Left lung (tissue), 4 donors: ENCODE measurements at regions not wholly inside any gene's neighbourhood (a gene's known extent, or its start where the extent isn't known, plus 50 kb on each side); places are given as distances from the start of the nearest gene placed in this dataset.

ENCODE experiments used
- ATAC-seq: fragments of 200-7000 bp; cut with Tn5 transposase; one replicate; pipeline ENCODE4 v1.9.1; 2020; ENCODE audit warnings: moderate library complexity
- DNase-seq, 4 donors: peaks; one replicate each; pipeline ENCODE4 v3.0.0-alpha.2; 2013 to 2020
- H3K27ac ChIP-seq, 2 donors: fragments of 200-600 bp; sonication (generic) in 1 of 2; one replicate each; pipeline versions ENCODE4 v1.5.0 to v1.8.0; 2020 to 2021
- H3K27me3 ChIP-seq, 2 donors: fragments of 200-600 bp; sonication (generic) in 1 of 2; one replicate each; pipeline versions ENCODE4 v1.5.0 to v1.8.0; 2020 to 2021
- H3K36me3 ChIP-seq, 2 donors: fragments of 200-600 bp; sonication (generic) in 1 of 2; one replicate each; pipeline versions ENCODE4 v1.5.0 to v1.8.0; 2020 to 2021
- H3K4me1 ChIP-seq, 2 donors: fragments of 200-600 bp; one replicate each; pipeline ENCODE4 v1.8.0; 2021
- H3K4me3 ChIP-seq, 2 donors: fragments of 200-600 bp; sonication (generic) in 1 of 2; one replicate each; pipeline versions ENCODE4 v1.5.0 to v1.8.0; 2020 to 2021; ENCODE audit warnings: mild to moderate bottlenecking in 1 of 2
- H3K9me3 ChIP-seq, 2 donors: fragments of 200-600 bp; sonication (generic) in 1 of 2; one replicate each; pipeline versions ENCODE4 v1.5.0 to v1.8.0; 2020 to 2021
- CTCF ChIP-seq, 2 donors: fragments of 200-600 bp; sonication (generic) in 1 of 2; IDR thresholded peaks; one replicate each; pipeline versions ENCODE4 v1.5.0 to v1.8.0; 2021; ENCODE audit warnings: antibody characterized with exemption in 2 of 2
- intact Hi-C, 2 donors: fragments of 100-400 bp; cut with DNase I; formaldehyde crosslinking; loops; one replicate each; pipeline versions ENCODE4 v1.11.2 to v1.14.2; 2022
- donor health status: DM: no; HTN: yes; CAD: no.
- donor health status: DM: no; HTN: no; CAD: no.

GRCh38 chr18:7452331-7452730, 114.8 kb upstream of the PTPRM start:
- H3K4me3 ChIP-seq, result no peak overlapping the region
- DNase-seq (peak in 1 of 4 donors; percentile 16), ATAC-seq (peak; percentile 95)
- no peaks in the 10 kb centered on the region for H3K36me3 ChIP-seq
- no peak overlapping the region for H3K27ac ChIP-seq
- no peaks in the 10 kb centered on the region for H3K27me3 ChIP-seq
- TF ChIP-seq CTCF (IDR thresholded peaks at IDR 0.05), result peak; percentile 54 to 63
- no peaks in the 10 kb centered on the region for H3K4me1 ChIP-seq
- intact Hi-C loops, result no loop called here
- H3K9me3 ChIP-seq, result no peaks in the 10 kb centered on the region

GRCh38 chr18:7454429-7454828, 112.7 kb upstream of the PTPRM start:
- H3K27me3 ChIP-seq, result no peaks in the 10 kb centered on the region
- no peak overlapping the region for H3K27ac ChIP-seq
- no peak for DNase-seq
- H3K36me3 ChIP-seq, result no peaks in the 10 kb centered on the region
- H3K9me3 ChIP-seq, result no peaks in the 10 kb centered on the region
- H3K4me3 ChIP-seq, result no peak overlapping the region
- no peaks in the 10 kb centered on the region for H3K4me1 ChIP-seq
- intact Hi-C loops, result no loop called here
- no peak for ATAC-seq
- TF ChIP-seq CTCF (IDR thresholded peaks at IDR 0.05), result no peak

GRCh38 chr18:7456376-7456775, 110.7 kb upstream of the PTPRM start:
- no peaks in the 10 kb centered on the region for H3K27me3 ChIP-seq
- no peaks in the 10 kb centered on the region for H3K9me3 ChIP-seq
- DNase-seq (no peak), ATAC-seq (no peak)
- no peak for TF ChIP-seq CTCF (IDR thresholded peaks at IDR 0.05)
- no peak overlapping the region for H3K27ac ChIP-seq
- H3K36me3 ChIP-seq, result no peaks in the 10 kb centered on the region
- no peak overlapping the region for H3K4me3 ChIP-seq
- intact Hi-C loops, result no loop called here
- H3K4me1 ChIP-seq, result no peaks in the 10 kb centered on the region

GRCh38 chr18:7457262-7457661, 109.9 kb upstream of the PTPRM start:
- no peak for DNase-seq
- no peak overlapping the region for H3K27ac ChIP-seq
- no peaks in the 10 kb centered on the region for H3K4me1 ChIP-seq
- ATAC-seq, result no peak
- intact Hi-C loops, result no loop called here
- H3K36me3 ChIP-seq, result no peaks in the 10 kb centered on the region
- TF ChIP-seq CTCF (IDR thresholded peaks at IDR 0.05), result no peak
- H3K4me3 ChIP-seq, result no peak overlapping the region
- H3K9me3 ChIP-seq, result no peaks in the 10 kb centered on the region
- no peaks in the 10 kb centered on the region for H3K27me3 ChIP-seq

GRCh38 chr18:7458884-7459283, 108.2 kb upstream of the PTPRM start:
- ATAC-seq, result no peak
- no peak for DNase-seq
- intact Hi-C loops, result no loop called here

More at GRCh38 chr18:7458884-7459283, 108.2 kb upstream of the PTPRM start:
- no peak for TF ChIP-seq CTCF (IDR thresholded peaks at IDR 0.05)
- H3K36me3 ChIP-seq, result no peaks in the 10 kb centered on the region
- no peak overlapping the region for H3K4me3 ChIP-seq
- H3K27me3 ChIP-seq, result no peaks in the 10 kb centered on the region
- H3K27ac ChIP-seq, result no peak overlapping the region
- H3K9me3 ChIP-seq, result no peaks in the 10 kb centered on the region
- H3K4me1 ChIP-seq, result no peaks in the 10 kb centered on the region
